GM21529 (cell line): ENCODE measurements at regions not wholly inside any gene's neighbourhood (a gene's known extent, or its start where the extent isn't known, plus 50 kb on each side); places are given as distances from the start of the nearest gene placed in this dataset.
A peak's percentile ranks its signal among the peaks of the same experiment; 100 is the strongest.
"Not testable (repeated sequence)": the region's sequence is repeated elsewhere in the genome, so short reads cannot be mapped to it uniquely, and the experiment has no call there.

Experiments
- ATAC-seq: cut with Tn5 transposase; IDR thresholded peaks from one replicate; pipeline ENCODE4 v1.9.1; 2021; ENCODE audit not compliant: unreplicated experiment

DNA sequence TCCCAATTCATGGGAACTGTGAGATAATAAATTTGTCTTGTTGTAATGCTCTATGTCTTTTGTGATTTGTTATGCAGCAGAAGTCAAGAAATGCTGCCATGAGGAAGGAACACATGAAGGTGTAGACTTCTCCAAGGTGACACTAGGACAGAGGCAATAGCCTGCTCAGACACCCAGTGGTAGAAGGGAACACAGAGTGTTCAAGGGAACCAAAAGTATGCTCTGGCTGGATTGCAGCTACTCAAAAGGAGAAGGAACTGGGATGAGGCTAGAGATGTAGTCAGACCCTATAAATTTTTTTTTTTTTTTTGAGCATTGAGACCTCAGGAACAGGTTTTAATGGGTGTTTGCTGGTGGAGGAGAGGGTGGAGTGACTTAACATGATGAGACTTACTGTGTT is 232.5 kb downstream of the PARP8 start:
- no peak for ATAC-seq

- ATAC-seq: no peak
Observed at GRCh38 chr5:50900952-50901510, 234.6 kb downstream of the PARP8 start.

DNA sequence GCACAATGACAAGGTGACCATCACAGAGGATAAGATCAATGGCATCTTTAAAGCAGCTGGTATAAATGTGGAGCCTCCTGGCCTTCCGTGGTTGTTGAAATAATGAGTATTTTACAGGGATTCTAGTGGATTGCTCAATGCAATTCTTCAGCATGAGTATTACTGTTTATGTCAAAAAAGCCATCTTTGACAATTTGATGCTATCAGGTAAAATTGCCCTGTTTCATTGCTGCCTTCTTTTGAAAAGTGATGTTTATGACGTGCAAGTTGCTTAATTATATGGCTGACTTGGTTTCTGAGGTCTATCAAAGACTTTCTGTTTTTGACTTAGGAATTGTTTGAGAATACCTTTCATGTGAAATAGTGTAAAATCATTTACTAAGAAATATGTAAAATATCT is 237.2 kb downstream of the PARP8 start:
- ATAC-seq: no peak

GRCh38 chr5:50905996-50906570 is 239.6 kb downstream of the PARP8 start:
- ATAC-seq: no peak

DNA sequence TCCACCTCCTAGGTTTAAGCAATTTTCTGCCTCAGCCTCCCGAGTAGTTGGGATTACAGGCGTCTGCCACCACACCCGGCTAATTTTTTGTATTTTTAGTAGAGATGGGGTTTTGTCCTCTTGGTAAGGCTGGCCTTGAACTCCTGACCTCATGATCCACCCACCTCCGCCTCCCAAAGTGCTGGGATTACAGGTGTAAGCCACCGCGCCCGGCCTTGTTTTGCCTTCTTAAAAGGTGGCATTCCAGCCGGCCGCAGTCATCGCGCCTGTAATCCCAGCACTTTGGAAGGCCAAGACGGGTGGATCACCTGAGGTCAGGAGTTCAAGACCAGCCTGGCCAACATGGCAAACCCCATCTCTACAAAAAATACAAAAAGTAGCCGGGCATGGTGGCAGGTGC is 253.7 kb downstream of the PARP8 start:
- not testable (repeated sequence) for ATAC-seq

- no peak for ATAC-seq
Observed at GRCh38 chr5:50921366-50922133, 255.1 kb downstream of the PARP8 start.

GRCh38 chr5:50922134-50922941 is 255.9 kb downstream of the PARP8 start:
- ATAC-seq: not testable (repeated sequence)

- ATAC-seq: no peak
Observed at GRCh38 chr5:50922942-50923767, 256.7 kb downstream of the PARP8 start.

DNA sequence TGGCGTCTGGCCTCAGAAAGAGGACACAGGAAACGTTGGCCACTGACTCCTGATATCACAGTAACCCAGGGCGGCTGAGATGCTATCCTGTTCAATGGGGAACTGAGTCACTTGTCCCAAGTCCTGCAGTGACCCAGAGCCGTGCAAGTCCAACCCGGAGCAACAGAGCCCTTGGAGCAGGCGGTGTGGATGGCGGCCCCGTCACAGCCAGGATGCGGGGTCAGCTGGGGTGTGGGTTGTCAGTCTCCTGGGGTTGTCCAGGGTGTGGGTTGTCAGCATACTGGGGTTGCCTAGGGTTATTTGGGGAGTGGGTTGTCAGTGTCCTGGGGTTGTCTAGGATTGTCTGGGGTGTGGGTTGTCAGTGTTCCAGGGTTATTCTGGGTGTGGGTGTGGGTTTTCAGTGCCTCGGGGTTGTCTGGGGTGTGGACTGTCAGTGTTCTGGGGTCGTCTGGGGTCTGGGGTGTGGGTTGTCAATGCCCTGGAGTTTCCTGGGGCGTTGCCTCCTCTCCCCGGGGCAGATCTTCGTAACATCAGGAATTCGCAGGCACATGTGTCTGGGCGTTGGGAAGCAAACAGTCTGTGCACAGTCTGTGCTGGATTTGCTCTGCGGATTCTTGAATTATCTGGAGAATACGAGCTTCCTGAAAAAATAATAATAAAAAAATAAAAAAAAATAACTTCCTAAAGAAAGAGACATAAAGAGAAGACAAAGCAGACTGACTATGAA is 257.5 kb downstream of the PARP8 start:
- ATAC-seq: no peak

DNA sequence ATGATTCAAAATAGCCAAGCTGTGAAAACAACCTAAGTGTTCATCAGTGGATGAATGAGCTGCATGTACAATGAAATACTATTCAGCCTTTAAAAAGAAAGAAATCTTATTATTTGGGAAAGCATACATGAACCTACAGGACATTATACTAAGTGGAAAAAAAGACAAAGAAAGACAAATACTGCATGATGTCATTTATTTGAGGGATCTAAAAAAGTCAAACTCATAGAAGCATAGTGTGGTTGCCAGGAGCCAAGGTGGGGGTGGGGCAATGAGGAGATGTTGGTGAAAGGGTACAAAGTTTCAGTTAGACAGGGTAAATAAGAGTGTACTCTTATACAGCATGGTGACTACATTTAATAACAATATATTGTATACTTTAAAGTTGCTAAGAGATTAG is 261.5 kb downstream of the PARP8 start:
- no peak for ATAC-seq

- ATAC-seq: no peak
Observed at GRCh38 chr5:50929174-50929573, 262.7 kb downstream of the PARP8 start.

- no peak for ATAC-seq
Observed at GRCh38 chr5:50934343-50934742, 267.9 kb downstream of the PARP8 start.

GRCh38 chr5:50945139-50945538 is 278.7 kb downstream of the PARP8 start:
- ATAC-seq: no peak

- no peak for ATAC-seq
Observed at GRCh38 chr5:50947906-50948683, 281.7 kb downstream of the PARP8 start.

DNA sequence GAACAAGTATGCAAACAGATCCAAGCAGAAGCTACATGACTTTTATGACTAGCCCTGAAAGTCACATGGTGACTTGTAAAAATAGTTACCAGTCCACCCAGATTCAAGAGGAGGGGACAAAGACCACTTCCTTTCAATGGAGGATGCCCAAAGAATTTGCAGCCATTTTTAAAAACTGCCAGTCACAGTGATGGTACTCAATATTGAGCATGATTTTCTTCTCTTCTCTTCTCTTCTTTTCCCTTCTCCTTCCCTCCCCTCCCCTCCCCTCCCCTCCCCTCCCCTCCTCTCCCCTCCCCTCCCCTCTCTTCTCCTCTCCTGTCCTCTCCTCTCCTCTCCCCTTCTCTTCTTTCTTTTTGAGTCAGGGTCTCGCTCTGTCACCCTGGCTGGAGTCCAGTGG is 286.9 kb downstream of the PARP8 start:
- no peak for ATAC-seq

- no peak for ATAC-seq
Observed at GRCh38 chr5:50958852-50959457, 292.5 kb downstream of the PARP8 start.

DNA sequence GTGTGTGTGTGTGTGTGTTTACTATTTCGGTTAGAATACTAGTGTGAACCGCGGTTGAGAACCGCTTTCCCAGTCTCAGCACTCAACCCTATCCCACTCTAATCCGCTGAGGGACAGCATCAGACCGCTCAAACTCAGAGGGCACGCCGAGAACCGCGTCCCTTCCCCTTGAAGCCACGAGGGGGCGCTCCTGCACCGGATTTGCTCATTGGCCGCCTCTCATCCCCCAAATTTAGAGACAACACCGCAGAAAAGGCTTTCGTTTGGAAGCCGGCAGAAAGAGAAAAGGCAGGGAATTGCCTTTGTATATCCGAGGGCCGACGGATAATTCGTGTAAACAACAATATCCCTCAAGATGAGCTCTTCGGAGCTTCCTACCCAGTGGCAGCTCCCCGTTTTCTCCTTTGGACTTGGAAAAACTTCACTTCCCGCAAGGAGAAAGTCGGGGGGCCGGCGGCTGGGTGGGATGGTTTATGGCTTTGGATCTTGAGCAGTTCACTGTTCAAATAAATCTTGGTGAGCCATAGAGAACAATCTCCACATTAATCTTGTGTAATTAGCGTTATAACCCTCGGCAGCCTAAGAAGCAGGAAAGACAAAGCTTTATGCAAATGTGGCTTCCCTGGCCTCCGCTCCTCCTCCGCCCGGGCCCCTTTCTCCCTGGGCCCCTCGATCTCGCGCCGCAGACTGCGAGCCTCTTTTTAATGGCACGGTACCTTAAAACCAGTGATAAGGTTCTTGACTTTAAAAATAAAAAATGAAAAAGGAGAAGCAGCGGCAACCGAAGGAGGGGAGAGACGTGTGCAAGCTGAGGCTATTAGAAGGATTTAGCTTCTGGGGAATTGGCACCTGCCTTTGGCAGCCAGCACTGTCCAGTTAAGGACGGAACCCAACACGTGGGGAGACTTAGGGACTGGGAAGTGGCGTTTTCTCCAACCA is 296.8 kb downstream of the PARP8 start:
- peak; percentile 93 for ATAC-seq
